C4-2B (cell line): ENCODE measurements at regions not wholly inside any gene's neighbourhood (a gene's known extent, or its start where the extent isn't known, plus 50 kb on each side); places are given as distances from the start of the nearest gene placed in this dataset.

Experiments
- CTCF ChIP-seq: fragments of 450-650 bp; conservative IDR thresholded peaks from 2 replicates; pipeline ENCODE4 v1.5.1; 2017; ENCODE audit warnings: mild to moderate bottlenecking
- ZFX ChIP-seq: fragments of 450-650 bp; IDR thresholded peaks from 2 replicates; pipeline ENCODE4 v1.6.1; 2017

- TF ChIP-seq CTCF, result peak; percentile 98
- no peak for TF ChIP-seq ZFX
Measured at GRCh38 chr14:89040460-89041256, 216.2 kb downstream of the TTC8 start.
